Uterus (tissue), 2 donors: ENCODE measurements at regions not wholly inside any gene's neighbourhood (a gene's known extent, or its start where the extent isn't known, plus 50 kb on each side); places are given as distances from the start of the nearest gene placed in this dataset.

Experiments
- POLR2A ChIP-seq, 2 donors: fragments of 450-650 bp; IDR thresholded peaks; one replicate each; pipeline ENCODE4 v1.6.1; 2016; ENCODE audit warnings: antibody characterized with exemption in 2 of 2, mild to moderate bottlenecking in 1 of 2, moderate library complexity in 1 of 2
- TF ChIP-seq, protein P1 (sequence below), 4 experiments: fragments of 200-600 bp in 2 of 4; fragments of 450-650 bp in 2 of 4; sonication (generic) in 2 of 4; IDR thresholded peaks; one replicate each; pipeline ENCODE4 v1.5.1; 2016 to 2019; ENCODE audit warnings: antibody characterized with exemption in 4 of 4, mild to moderate bottlenecking in 2 of 4, moderate library complexity in 1 of 4

DNA sequence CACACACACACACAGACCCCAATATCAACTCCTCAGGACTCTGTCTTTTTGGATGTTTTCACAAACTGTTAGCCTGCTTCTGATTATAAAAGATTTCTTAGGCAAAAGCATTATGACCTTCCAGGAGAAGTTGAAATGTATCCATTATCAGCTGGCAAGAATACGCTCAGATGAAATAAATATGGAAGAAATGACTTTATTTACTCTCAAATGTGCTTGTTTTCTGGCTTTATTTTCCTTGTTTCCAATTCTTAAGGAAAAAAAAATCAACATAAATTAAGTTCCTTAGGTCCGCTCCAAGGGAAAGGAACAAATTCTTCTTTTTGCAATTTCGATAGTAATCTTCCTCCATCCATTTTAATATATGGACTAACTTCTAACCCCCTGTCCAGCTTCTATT, 175.6 kb upstream of the HCCS start:
- TF ChIP-seq, protein P1, sequence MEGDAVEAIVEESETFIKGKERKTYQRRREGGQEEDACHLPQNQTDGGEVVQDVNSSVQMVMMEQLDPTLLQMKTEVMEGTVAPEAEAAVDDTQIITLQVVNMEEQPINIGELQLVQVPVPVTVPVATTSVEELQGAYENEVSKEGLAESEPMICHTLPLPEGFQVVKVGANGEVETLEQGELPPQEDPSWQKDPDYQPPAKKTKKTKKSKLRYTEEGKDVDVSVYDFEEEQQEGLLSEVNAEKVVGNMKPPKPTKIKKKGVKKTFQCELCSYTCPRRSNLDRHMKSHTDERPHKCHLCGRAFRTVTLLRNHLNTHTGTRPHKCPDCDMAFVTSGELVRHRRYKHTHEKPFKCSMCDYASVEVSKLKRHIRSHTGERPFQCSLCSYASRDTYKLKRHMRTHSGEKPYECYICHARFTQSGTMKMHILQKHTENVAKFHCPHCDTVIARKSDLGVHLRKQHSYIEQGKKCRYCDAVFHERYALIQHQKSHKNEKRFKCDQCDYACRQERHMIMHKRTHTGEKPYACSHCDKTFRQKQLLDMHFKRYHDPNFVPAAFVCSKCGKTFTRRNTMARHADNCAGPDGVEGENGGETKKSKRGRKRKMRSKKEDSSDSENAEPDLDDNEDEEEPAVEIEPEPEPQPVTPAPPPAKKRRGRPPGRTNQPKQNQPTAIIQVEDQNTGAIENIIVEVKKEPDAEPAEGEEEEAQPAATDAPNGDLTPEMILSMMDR (IDR thresholded peaks at IDR 0.05): no peak
- TF ChIP-seq POLR2A (IDR thresholded peaks at IDR 0.05): no peak
